ENCODE measurements at regions not wholly inside any gene's neighbourhood (a gene's known extent, or its start where the extent isn't known, plus 50 kb on each side); places are given as distances from the start of the nearest gene placed in this dataset.
"Not testable (repeated sequence)": the region's sequence is repeated elsewhere in the genome, so short reads cannot be mapped to it uniquely, and the experiment has no call there.

DNA sequence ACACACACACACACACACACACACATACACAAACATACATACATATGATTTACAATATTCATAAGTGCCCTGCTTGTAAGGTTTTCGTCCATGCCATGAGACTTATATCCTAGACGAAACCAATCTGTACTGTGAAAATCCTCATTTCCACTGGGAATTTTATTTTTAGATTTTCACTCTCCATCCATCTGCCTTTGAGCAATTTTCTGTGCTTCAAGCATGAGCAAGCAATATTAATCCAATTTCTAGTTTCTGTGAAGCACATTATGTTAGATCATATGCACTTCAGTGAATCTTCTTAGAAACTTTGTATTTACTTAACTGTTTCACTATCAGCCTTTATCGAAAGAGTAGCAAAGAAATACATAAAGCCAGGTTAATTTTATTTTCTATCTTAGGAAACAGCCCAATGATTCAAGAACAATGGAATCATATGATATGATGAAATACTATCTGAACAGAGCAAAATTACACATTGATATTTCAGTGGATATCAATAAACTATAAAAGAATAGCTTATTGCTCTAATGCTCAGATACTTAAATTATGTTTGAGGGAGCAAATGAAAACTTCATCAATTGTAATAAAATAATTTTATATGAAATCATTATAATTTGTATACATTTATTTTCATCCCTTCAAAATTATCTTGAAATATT lies 1100.7 kb upstream of the MIR17HG start:
- no peak for DNase-seq

GRCh38 chr13:90253806-90254205 lies 1093.7 kb upstream of the MIR17HG start:
- TF ChIP-seq POLR2A (IDR thresholded peaks at IDR 0.05; ENCODE audit: low read length) (no peak), GATA1 (IDR thresholded peaks at IDR 0.05; ENCODE audit: low read depth, low read length) (no peak)
- no peak for DNase-seq

More for the DNA sequence above, 1100.7 kb upstream of the MIR17HG start:
- no peak for TF ChIP-seq GATA1 (IDR thresholded peaks at IDR 0.05; ENCODE audit: low read depth, low read length)

GRCh38 chr13:90254437-90254836 lies 1093.0 kb upstream of the MIR17HG start:
- no peak for DNase-seq
- no peak for TF ChIP-seq POLR2A (IDR thresholded peaks at IDR 0.05; ENCODE audit: low read length)
- TF ChIP-seq GATA1 (IDR thresholded peaks at IDR 0.05; ENCODE audit: low read depth, low read length) = no peak

DNA sequence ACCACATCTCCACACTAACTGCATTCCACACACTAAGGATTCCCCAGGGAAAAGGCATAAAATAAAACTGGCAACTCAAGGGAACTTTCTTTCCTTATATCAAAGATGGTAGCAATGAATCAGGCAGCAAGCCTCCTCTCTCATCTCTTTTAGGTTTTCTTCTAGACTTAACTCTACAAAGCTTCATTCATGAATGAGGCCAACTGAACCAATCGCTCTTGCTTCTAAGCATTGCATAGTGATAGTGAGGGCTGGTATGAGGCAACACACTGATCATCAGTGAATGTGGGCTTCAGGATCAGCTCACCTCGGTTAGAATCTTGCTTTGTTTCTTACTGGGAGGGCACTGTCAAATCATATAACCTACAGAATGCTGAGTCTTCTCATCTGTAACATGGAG lies 1090.7 kb upstream of the MIR17HG start:
- TF ChIP-seq GATA1 (IDR thresholded peaks at IDR 0.05; ENCODE audit: low read depth, low read length) = no peak
- TF ChIP-seq POLR2A (IDR thresholded peaks at IDR 0.05; ENCODE audit: low read length) = no peak
- DNase-seq = no peak

GRCh38 chr13:90258129-90258528 lies 1089.4 kb upstream of the MIR17HG start:
- no peak for TF ChIP-seq POLR2A (IDR thresholded peaks at IDR 0.05; ENCODE audit: low read length)
- no peak for TF ChIP-seq GATA1 (IDR thresholded peaks at IDR 0.05; ENCODE audit: low read depth, low read length)
- DNase-seq = no peak

DNA sequence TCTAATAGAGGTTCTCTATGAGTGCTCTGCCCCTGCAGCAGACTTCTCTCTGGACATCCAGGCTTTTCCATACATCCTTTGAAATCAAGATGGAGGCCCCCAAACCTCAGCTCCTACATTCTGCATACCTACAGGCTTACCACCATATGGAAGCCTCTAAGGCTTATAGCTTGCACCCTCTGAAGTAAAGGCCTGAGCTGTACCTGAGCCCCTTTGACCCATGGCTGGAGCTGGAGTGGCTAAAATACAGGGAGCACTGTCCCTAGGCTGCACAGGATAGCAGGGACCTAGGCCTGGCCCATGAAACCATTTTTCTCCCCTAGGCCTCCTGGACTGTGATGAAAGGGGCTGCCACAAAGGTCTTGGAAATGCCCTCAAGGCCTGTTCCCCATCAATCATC lies 1086.1 kb upstream of the MIR17HG start:
- DNase-seq = no peak
- no peak for TF ChIP-seq GATA1 (IDR thresholded peaks at IDR 0.05; ENCODE audit: low read depth, low read length)
- TF ChIP-seq POLR2A (IDR thresholded peaks at IDR 0.05; ENCODE audit: low read length) = no peak

DNA sequence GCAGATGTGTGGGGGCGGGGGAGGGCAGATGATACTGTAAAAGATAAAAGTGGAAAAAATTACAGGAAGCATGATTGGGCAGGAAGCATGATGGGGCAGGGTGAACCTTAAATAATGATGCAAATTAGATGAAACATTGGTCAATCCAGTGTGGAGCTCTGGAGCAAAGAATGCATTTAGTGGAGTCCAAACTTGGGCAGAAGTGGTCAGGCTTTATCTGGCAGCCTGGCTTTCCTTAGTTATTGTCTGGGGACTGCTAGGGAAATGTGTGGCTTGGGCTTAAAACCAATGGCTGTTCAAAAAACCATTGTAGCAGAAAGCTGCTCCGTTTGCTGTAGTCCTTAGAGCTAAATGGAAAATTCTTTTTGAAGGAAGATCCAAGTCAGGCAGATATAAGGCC lies 1077.3 kb upstream of the MIR17HG start:
- TF ChIP-seq GATA1 (IDR thresholded peaks at IDR 0.05; ENCODE audit: low read depth, low read length) (no peak), POLR2A (IDR thresholded peaks at IDR 0.05; ENCODE audit: low read length) (no peak)

GRCh38 chr13:90272356-90272755 lies 1075.1 kb upstream of the MIR17HG start:
- no peak for TF ChIP-seq GATA1 (IDR thresholded peaks at IDR 0.05; ENCODE audit: low read depth, low read length)
- no peak for TF ChIP-seq POLR2A (IDR thresholded peaks at IDR 0.05; ENCODE audit: low read length)
- DNase-seq = no peak

More for the DNA sequence above, 1077.3 kb upstream of the MIR17HG start:
- no peak for DNase-seq

- DNase-seq = no peak
- TF ChIP-seq POLR2A (IDR thresholded peaks at IDR 0.05; ENCODE audit: low read length) (no peak), GATA1 (IDR thresholded peaks at IDR 0.05; ENCODE audit: low read depth, low read length) (no peak)
These were observed 1071.3 kb upstream of the MIR17HG start for GRCh38 chr13:90276216-90276615.

DNA sequence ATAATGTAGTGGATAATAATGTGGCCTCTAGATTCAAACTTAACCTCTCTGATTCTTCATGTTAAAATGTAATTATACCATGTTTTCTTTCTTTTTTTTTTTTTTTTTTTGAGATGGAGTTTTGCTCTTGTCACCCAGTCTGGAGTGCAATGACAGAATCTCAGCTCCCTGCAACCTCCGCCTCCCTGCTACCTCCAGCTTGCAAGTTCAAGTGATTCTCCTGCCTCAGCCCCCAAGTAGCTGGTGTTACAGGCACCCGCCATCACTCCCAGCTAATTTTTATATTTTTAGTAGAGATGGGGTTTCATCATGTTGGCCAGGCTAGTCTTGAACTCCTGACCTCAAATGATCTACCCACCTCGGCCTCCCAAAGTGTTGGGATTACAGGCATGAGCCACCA lies 1069.3 kb upstream of the MIR17HG start:
- DNase-seq = not testable (repeated sequence)

GRCh38 chr13:90281709-90282108 lies 1065.8 kb upstream of the MIR17HG start:
- TF ChIP-seq GATA1 (IDR thresholded peaks at IDR 0.05; ENCODE audit: low read depth, low read length) (no peak), POLR2A (IDR thresholded peaks at IDR 0.05; ENCODE audit: low read length) (no peak)
- no peak for DNase-seq

GRCh38 chr13:90287521-90287920 lies 1060.0 kb upstream of the MIR17HG start:
- no peak for DNase-seq
- TF ChIP-seq GATA1 (IDR thresholded peaks at IDR 0.05; ENCODE audit: low read depth, low read length) = no peak
- TF ChIP-seq POLR2A (IDR thresholded peaks at IDR 0.05; ENCODE audit: low read length) = no peak

DNA sequence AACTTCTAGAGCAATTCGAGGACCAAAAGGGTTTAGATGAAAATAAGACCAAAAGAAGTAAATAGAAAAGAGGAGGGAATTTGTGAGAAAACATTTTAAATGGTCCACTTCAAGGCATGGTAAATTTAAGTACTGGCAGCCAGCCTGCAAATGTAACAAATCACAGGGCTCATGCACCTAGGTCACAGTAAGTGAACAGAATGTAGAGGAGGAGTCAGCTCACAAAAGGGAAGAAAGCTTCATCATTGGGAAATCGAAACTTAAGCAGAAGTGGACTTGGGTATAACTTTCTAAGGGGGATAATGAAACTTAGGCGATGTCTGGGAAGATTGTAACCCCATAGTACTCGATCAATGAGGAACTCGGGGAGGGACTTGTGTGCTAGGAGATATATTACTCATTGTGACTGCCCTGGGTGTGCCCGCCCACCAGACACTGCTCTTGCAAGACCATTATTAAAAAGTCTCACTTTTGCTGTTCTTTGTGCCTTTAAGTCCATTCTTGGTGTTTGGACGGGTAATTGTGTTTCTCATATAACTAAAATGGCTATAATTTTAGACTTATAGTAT lies 1053.6 kb upstream of the MIR17HG start:
- no peak for TF ChIP-seq GATA1 (IDR thresholded peaks at IDR 0.05; ENCODE audit: low read depth, low read length)
- TF ChIP-seq POLR2A (IDR thresholded peaks at IDR 0.05; ENCODE audit: low read length) = no peak
- no peak for DNase-seq

- no peak for TF ChIP-seq POLR2A (IDR thresholded peaks at IDR 0.05; ENCODE audit: low read length)
- no peak for TF ChIP-seq GATA1 (IDR thresholded peaks at IDR 0.05; ENCODE audit: low read depth, low read length)
These were observed 1048.2 kb upstream of the MIR17HG start for GRCh38 chr13:90299238-90299637.

DNA sequence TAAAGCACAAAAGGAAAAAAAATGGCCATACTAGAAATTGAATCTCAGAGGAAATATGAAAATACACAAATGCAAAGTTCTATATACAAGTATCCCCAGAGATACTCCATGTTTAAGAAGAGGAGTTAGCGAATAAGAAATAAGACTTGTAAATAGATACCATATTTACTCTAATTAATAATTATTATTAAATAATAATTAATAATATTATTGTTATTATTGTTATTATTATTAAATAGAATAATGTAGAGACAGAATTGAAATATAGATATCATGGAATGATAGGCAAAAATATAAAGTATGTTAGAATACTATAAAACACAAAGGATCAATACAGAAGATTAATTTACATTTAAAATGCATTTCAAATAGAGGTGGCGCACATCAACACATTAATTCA lies 1047.5 kb upstream of the MIR17HG start:
- no peak for DNase-seq
- TF ChIP-seq POLR2A (IDR thresholded peaks at IDR 0.05; ENCODE audit: low read length) (no peak), GATA1 (IDR thresholded peaks at IDR 0.05; ENCODE audit: low read depth, low read length) (no peak)

More at GRCh38 chr13:90299238-90299637, 1048.2 kb upstream of the MIR17HG start:
- DNase-seq = no peak

All from erythroblast (primary cell).